SIG-M5 treated with dmso at 0.1 percent for 504 hours (cell line): ENCODE measurements at regions not wholly inside any gene's neighbourhood (a gene's known extent, or its start where the extent isn't known, plus 50 kb on each side); places are given as distances from the start of the nearest gene placed in this dataset.

Experiments used
- DNase-seq: peaks from one replicate; lab custom pipeline; 2025; ENCODE audit not compliant: unreplicated experiment; lab: John Stamatoyannopoulos, UW

DNA sequence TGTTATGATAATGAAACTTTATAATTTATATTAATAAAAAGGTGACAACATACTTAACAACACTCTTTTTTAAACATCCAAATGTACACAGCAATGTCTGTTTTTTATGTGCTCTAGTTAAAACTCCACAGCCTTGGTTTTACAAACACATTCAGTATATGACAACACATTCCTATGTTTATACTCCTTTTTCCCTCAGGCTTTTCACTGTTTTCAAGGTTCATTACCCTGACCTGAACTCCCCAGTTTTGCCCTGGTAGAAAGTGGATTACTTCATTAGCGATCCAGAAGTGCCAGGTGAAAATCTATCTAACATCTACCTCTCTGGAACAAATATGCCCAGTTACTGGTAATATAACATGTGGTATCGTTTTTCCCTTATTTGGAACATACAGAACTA is 340.2 kb upstream of the DDHD1 start:
- no peak for DNase-seq

DNA sequence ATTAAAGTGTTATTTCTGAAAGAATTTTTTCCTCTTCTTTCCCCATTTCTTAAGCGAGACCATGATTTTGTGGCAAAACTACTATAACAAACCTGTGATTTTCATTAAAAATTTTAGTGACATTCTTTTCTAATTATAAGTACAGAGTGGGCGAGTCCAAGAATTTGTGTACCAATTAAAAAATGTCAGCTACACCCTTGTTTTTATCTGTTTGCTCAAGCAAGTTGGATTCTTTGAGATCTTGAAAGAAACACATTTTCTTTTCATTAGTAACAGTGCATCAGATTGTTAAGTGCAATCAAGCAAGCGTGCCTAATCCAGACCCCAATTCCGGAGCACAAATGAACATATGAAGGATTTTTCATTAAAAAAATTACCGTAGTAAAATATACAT is 338.8 kb upstream of the DDHD1 start:
- no peak for DNase-seq

DNA sequence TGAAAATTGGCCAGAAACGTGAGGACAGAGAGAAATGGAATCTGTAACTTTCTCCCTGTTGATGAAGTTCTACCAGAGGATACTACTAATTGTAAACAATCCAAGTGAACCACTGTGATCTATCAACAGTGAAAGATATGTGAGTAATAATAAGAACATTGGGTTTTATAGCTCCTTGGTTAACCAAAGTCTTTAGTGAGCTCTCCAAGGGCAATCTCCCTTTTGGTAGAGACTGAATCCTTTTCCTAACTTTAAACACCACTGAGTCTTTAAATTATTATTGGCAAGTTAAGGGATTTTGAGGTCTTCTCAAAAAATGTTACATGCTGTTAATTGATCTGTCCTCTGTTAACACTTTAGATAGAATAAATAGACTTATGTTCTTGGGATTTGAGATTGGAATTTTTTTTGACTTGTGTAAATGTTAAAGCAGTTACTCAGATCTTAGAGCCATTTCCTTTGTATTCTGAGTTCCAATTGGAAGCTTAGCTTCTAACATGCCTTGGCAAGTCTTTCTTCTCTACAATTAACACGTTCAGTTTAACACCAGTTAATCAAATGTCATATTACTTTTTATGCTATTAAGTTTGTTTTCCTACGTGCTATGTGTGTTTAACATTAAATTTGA is 338.2 kb upstream of the DDHD1 start:
- no peak for DNase-seq

DNA sequence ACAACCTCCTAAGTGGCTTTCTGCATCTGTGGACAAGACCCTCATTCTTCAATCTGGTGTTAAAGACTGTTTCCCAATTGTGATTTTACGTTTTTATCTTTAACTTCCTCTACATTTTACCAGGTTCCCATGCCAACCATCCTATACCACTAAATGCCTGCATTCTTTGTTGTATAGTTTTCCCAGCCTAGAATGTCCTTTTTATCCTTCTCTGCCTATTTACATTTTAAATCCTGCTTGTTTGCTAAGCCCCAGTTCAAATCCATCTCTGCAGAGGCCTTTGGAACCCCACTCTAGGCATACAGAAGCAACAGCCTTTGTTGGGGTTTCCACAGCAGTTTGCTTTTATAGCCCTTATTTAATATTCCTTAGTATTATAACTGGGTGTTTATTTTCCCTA is 325.1 kb upstream of the DDHD1 start:
- DNase-seq = no peak

- no peak for DNase-seq
Observed at GRCh38 chr14:53473480-53473879, 320.4 kb upstream of the DDHD1 start.

DNA sequence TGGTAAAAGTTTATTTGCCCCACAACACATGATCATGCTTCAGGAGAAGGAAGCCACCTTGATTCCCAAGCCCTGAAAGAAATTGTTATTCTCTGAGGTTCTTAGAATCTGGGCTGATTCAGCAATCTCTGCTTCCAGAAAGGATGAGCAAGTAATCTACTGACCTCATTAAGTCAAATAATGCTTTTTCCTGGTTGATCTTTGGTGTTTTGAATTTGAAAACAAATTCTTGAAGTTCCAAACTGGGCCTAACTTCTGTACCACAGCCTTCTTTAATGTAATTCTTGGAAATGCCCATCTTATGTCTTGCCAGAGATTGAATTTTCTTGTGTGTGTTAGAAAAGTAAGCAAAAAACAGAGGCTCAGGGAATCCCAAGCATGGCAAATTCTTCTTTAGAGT is 319.2 kb upstream of the DDHD1 start:
- DNase-seq = no peak

- no peak for DNase-seq
Observed at GRCh38 chr14:53470351-53471043, 317.4 kb upstream of the DDHD1 start.

DNA sequence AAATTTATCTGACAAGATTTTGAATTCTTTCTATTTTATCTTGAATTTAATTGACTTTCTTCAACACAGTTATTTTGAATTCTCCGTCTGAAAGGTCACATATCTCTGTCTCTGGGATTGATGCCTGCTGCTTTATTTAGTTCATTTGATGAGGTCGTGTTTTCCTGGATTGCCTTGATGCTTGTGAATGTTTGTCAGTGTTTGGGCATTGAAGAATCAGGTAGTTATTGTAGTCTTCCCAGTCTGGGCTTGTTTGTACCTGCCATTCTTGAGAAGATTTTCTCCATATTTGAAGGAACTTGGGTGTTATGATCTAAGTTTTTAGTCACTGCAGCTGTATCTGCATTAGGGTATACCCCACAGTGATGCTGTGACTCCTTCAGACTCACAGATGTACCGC is 315.8 kb upstream of the DDHD1 start:
- DNase-seq = no peak

GRCh38 chr14:53464376-53464775 is 311.3 kb upstream of the DDHD1 start:
- no peak for DNase-seq

- DNase-seq = no peak
Observed at GRCh38 chr14:53462931-53463778, 310.0 kb upstream of the DDHD1 start.

- no peak for DNase-seq
Observed at GRCh38 chr14:53461858-53462257, 308.7 kb upstream of the DDHD1 start.

DNA sequence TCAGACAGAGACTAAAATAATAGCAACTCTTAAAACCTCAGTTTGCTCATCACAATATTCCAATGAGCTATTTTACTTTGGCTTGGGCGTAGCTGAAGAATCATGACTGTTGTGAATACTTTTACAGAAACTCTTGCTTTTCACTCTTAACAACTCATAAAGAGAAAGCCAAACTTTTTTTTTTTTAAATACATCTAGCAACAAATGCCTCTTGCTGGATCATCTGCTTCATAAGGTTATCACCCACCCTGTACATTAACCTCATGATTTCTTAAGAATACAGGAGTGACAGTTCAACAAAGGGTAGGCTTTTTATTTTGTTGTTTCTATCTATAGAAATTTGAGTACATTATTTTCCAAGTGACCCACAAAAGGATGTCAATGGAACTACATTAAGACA is 307.4 kb upstream of the DDHD1 start:
- DNase-seq = no peak

GRCh38 chr14:53458368-53458814 is 305.3 kb upstream of the DDHD1 start:
- peak; percentile 2 for DNase-seq

DNA sequence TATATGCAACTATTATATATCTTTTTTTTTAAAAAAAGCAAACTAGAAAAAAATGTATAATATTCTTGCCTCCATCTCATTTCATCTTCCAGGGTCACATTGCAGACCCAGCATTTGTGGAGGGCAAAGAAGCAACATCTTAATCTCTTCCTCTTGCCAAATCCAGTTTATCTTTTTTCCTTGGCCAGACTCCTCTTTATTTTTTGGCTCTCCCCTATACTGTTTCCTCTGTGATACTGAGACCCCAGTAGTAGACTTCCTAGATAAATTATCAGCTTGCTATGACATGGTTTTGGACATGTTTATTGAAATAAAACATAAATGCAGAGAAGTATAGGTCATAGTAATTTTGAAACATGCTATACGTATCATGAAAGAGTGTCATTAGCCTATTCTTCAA is 303.8 kb upstream of the DDHD1 start:
- DNase-seq = no peak

- DNase-seq = no peak
Observed at GRCh38 chr14:53452005-53452673, 299.0 kb upstream of the DDHD1 start.

DNA sequence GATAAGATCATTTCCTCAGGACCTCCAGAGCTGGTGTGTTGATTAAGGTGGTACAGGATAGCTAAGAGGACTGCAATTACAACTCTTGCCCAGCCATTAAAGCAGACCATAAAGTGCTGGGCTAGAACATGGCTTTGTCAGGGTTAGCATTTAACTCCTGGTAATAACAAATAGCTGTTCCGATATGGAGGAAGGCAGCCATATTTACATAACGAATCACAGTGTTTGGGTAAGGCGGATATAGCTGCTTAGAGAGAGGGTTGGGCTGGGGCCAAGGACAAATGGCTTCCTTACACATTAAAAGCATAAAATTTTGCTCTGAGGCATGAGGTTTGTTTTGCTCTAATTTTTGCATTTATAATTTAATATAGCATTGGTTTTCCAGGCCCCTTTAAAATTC is 297.7 kb upstream of the DDHD1 start:
- DNase-seq = no peak

DNA sequence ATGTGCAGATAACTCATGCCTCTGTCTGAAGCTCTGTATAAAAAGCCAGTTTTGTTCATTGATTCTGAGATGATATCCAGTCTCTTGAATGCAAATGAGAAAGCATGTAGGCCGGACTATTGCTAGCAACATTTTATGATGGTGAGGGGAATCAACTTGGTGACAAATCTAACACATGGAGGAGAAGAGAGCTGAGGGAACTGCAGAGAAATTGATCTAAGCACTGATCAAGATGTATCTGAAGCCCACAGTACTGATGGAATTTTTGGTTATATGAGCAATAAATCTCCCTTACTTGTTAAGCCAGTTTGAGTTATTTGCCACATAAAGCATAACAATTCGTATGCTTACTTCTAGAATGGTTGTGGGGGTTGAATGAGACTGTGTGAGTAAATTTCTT is 295.6 kb upstream of the DDHD1 start:
- DNase-seq = no peak

GRCh38 chr14:53444677-53445312 is 291.7 kb upstream of the DDHD1 start:
- DNase-seq = no peak

DNA sequence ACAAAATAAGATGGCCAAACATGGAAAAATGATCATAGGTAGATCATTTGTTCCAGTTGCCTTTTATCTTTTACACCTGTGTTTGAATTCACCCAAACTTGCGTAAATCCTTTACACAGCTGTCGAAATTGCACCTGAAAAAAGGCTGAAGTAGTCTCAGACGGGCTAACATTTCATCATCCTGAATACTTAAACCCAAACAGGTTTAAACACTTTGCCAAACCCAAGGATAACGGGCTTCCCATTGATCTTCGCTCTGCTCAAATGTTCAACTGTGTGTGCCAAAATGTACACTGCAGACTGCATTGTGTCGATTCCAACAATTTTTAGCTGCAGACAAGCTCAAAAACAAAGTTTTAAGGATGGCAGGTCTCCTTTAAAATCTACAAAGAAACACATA is 288.7 kb upstream of the DDHD1 start:
- no peak for DNase-seq

DNA sequence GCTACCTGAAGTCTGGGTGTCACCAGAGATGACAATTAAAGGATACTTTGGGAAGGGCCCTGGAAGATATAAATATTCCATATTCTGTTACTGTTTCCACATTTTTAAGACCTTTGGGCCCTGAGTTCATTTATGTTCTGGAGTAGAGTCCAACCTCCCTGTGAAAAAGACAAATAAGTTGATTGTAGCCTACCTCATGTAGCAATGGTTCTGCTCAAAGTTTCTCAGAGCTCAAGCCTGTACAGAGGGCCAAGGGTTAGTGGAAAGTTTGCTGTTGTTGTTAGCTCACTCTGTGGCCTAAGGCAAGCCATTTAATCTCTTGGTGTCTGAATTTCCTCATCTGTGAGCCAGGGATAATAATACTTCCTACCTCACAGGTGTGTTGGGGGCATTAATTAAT is 284.7 kb upstream of the DDHD1 start:
- DNase-seq = no peak

GRCh38 chr14:53432378-53432802 is 279.3 kb upstream of the DDHD1 start:
- peak; percentile 23 for DNase-seq
